ACC112 (cell line): ENCODE measurements at regions not wholly inside any gene's neighbourhood (a gene's known extent, or its start where the extent isn't known, plus 50 kb on each side); places are given as distances from the start of the nearest gene placed in this dataset.

Experiments
- H2AFZ ChIP-seq: fragments of 200-600 bp; sonication (generic); one replicate; pipeline ENCODE4 v1.6.0; 2017; ENCODE audit warnings: antibody characterized with exemption, low read length; ENCODE audit not compliant: unreplicated experiment
- H3K27ac ChIP-seq: fragments of 200-600 bp; sonication (generic); 2 replicates; pipeline ENCODE4 v1.5.1; 2014; ENCODE audit warnings: low read depth, mild to moderate bottlenecking, antibody characterized with exemption, low read length, moderate library complexity
- H3K27me3 ChIP-seq: fragments of 200-600 bp; sonication (generic); 2 replicates; pipeline ENCODE4 v1.6.1; 2014; ENCODE audit warnings: mild to moderate bottlenecking, antibody characterized with exemption, low read length, moderate library complexity, mixed read lengths; ENCODE audit not compliant: insufficient read depth
- H3K36me3 ChIP-seq: fragments of 200-600 bp; sonication (generic); 2 replicates; pipeline ENCODE4 v1.6.1; 2016; ENCODE audit warnings: mild to moderate bottlenecking, antibody characterized with exemption, low read length, moderate library complexity, mixed read lengths; ENCODE audit not compliant: insufficient read depth
- H3K4me1 ChIP-seq: fragments of 200-600 bp; sonication (generic); one replicate; pipeline ENCODE4 v1.6.1; 2016; ENCODE audit warnings: low read length, mixed read lengths; ENCODE audit not compliant: insufficient read depth, unreplicated experiment, control insufficient read depth
- H3K4me3 ChIP-seq: fragments of 200-600 bp; sonication (generic); 2 replicates; pipeline ENCODE4 v1.5.1; 2014; ENCODE audit warnings: mild to moderate bottlenecking, low read depth, low read length
- H3K79me2 ChIP-seq: fragments of 200-600 bp; sonication (generic); one replicate; pipeline ENCODE4 v1.6.0; 2016; ENCODE audit warnings: low read length; ENCODE audit not compliant: control insufficient read depth, unreplicated experiment, insufficient read depth

DNA sequence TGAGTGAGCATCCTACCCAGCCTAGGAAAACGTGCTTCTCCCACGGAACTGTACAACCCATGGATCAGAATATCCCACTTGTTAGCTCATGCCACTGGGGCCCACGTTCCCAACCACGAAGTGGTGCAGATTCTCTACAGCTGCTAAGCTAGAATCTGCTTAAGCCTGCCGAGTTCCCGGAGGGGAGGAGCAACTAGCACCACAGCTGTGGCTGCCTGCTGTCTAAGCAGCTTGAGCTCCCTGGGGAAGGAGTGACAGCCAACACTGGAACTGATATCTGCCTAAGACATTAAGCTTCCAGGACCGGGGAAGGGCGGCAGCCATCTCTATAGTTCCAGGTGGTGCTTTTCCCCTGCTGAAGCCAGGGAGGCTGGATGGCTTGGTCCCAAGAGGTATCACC is 334.7 kb upstream of the CHRM2 start:
- no peak overlapping the region for H2AFZ ChIP-seq
- no peak overlapping the region for H3K27ac ChIP-seq
- H3K4me3 ChIP-seq = no peak overlapping the region
- no peaks in the 10 kb centered on the region for H3K4me1 ChIP-seq
- no peaks in the 10 kb centered on the region for H3K27me3 ChIP-seq
- no peaks in the 10 kb centered on the region for H3K36me3 ChIP-seq
- no peaks in the 10 kb centered on the region for H3K79me2 ChIP-seq

DNA sequence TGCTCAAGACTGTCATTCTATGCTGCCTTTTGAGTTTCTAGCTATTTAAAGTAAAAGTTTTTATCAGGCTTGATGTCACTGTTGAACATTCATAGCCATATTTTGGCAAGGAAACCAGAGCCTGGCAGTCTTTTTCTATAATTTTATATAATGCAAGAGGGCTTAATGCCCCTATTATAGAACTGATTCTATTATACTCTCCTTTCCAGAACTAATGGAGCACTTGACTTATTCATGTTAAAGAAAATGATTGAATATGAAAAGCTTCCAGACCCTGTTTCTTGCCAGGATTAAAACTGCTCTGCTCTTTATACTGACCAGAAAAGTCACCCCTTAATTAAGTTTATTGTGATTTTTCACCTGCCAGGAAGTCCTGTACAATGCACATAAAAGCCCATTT is 337.6 kb upstream of the CHRM2 start:
- Histone ChIP-seq H3K27ac (no peak overlapping the region), H3K4me3 (no peak overlapping the region)

DNA sequence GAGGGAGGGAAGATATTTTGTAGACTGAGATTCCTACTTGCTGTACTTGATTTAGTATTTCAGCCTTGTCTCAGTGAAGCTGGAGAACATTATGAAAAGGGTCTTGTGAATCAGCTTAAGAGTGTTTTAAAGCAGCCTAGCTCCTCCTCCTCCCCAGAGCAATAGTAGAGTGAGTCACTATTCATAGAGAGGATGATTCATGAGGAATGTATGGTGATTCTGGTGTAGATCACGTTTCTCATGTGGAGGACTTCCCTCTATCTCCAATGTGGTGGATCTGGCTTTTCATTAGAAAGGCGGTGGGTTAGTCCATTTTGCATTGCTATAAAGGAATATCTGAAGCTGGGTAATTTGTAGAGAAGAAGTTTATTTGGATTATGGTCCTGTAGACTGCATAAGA is 340.1 kb upstream of the CHRM2 start:
- Histone ChIP-seq H3K27ac (no peak overlapping the region), H2AFZ (no peak overlapping the region), H3K36me3 (no peaks in the 10 kb centered on the region), H3K27me3 (no peaks in the 10 kb centered on the region), H3K79me2 (no peaks in the 10 kb centered on the region), H3K4me1 (no peaks in the 10 kb centered on the region), H3K4me3 (no peak overlapping the region)

More for the DNA sequence above, 337.6 kb upstream of the CHRM2 start:
- Histone ChIP-seq H3K4me1 (no peaks in the 10 kb centered on the region), H3K36me3 (no peaks in the 10 kb centered on the region), H2AFZ (no peak overlapping the region), H3K27me3 (no peaks in the 10 kb centered on the region), H3K79me2 (no peaks in the 10 kb centered on the region)

DNA sequence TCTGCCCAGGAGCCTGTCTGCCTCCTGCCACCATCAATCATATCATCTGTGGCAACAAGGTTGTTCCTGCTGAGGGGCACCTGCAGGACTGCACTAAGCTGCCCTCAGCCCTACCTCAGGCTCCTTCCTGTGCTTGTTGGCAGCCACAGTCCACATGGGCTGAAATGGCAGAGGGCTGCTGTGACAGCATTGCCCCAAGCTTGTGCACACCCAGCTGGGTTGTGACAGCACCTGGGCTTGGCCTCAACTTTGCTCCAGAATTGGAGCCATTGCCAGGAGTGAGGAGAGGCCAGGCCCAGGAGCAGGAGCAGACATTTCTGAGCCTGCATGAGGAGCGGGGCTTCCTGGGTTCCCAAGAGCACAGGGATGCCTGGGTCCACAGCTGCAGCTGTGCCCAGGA is 340.9 kb upstream of the CHRM2 start:
- Histone ChIP-seq H3K4me3 (no peak overlapping the region), H3K36me3 (no peaks in the 10 kb centered on the region), H3K27me3 (no peaks in the 10 kb centered on the region), H3K79me2 (no peaks in the 10 kb centered on the region), H3K4me1 (no peaks in the 10 kb centered on the region), H3K27ac (no peak overlapping the region), H2AFZ (no peak overlapping the region)

DNA sequence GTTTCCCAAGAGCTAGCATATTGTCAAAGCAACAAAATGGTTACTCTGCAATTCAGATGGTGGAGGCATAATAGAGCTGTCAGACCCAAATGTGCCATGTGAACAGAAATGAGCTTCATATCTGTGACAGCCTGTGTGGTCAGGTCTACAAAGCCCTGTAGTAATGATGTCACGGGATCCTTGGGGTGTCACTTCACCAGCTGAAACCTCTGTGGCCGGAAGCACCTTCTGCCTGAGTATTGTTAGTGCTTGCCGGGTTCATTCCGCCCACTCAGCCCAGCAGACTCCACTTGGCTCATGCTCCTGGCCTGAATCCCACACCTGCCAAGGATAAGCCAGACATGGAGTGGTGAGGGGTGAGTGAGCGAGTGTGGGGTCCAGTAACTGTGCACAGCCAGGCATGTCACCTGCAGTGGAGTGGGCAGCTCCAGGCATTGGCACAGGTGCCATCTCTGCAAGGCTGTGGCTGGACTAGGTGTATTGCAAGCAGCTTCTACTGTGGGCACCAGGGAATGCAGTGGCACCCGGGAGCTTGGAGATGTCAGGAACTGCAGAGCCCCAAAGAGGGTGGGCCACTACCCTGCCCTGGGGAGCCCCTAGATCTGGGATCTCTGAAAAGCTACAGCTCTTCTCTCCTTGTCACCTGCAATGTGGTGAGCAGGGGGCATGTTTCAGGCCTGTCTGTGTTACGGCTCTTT is 341.9 kb upstream of the CHRM2 start:
- no peaks in the 10 kb centered on the region for H3K79me2 ChIP-seq
- H3K4me3 ChIP-seq = no peak overlapping the region
- no peaks in the 10 kb centered on the region for H3K36me3 ChIP-seq
- no peak overlapping the region for H3K27ac ChIP-seq
- no peaks in the 10 kb centered on the region for H3K4me1 ChIP-seq
- no peaks in the 10 kb centered on the region for H3K27me3 ChIP-seq
- H2AFZ ChIP-seq = no peak overlapping the region

DNA sequence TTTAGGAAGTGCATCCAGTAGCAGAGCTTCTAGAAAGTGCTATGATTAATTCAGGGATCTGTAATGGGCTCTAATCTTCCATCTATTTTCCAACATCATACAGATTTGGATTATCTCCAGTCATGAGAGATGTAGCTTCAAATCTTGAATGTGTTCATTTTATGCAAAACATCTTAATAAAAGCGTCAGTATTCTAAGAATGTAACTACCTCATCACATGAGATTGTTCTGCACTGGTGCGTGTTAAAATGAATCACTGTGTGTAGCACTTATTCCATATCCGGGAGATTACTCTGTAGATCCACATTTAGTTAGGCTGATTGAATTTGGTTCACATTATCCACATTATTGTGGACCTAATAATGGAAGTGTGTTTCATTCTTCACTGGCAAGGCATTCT is 344.9 kb upstream of the CHRM2 start:
- Histone ChIP-seq H3K4me3 (no peak overlapping the region), H2AFZ (no peak overlapping the region), H3K27me3 (no peaks in the 10 kb centered on the region), H3K4me1 (no peaks in the 10 kb centered on the region), H3K36me3 (no peaks in the 10 kb centered on the region), H3K79me2 (no peaks in the 10 kb centered on the region), H3K27ac (no peak overlapping the region)

DNA sequence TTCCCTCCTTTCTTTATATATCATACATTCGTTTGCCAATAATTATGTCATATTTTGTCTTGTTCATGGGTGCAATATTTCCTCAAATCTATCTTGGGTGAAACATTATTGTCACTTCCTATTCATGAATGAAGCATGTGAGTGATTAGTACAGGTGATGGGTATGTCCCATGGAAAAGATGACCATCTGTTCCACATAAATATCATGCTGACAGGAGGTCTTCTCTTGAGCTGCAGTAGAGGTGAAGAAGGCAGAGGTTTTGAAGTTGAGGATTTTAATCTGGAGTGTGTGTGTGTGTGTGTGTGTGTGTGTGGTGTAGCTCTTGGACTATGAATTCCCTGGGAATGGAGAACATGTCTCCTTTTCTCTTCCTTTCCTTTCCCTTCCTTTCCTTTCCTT is 350.5 kb upstream of the CHRM2 start:
- no peaks in the 10 kb centered on the region for H3K79me2 ChIP-seq
- H3K27ac ChIP-seq = no peak overlapping the region
- H3K36me3 ChIP-seq = no peaks in the 10 kb centered on the region

DNA sequence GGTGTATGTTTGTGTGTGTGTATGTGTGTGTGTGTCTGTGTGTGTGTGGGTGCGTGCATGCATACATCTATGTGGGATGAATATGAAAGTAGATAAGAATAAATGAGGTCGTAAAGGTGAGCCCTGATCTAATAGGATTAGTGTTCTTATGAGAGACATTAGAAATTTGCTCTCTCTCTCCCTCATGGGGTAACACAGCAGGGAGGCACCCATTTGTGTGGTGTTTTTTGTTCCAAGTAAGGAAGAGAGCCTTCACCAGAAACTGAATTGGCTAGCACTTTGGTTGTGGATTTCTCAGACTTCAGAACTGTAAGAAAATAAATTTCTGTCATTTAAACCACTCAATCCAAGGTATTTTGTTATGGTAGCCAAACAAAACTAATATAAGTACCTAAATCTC is 353.7 kb upstream of the CHRM2 start:
- Histone ChIP-seq H3K36me3 (no peaks in the 10 kb centered on the region), H3K27me3 (no peaks in the 10 kb centered on the region), H3K4me3 (no peak overlapping the region), H3K79me2 (no peaks in the 10 kb centered on the region), H3K4me1 (no peaks in the 10 kb centered on the region), H2AFZ (no peak overlapping the region), H3K27ac (no peak overlapping the region)

More for the DNA sequence above, 350.5 kb upstream of the CHRM2 start:
- H2AFZ ChIP-seq = no peak overlapping the region
- no peaks in the 10 kb centered on the region for H3K4me1 ChIP-seq
- no peaks in the 10 kb centered on the region for H3K27me3 ChIP-seq
- H3K4me3 ChIP-seq = no peak overlapping the region

DNA sequence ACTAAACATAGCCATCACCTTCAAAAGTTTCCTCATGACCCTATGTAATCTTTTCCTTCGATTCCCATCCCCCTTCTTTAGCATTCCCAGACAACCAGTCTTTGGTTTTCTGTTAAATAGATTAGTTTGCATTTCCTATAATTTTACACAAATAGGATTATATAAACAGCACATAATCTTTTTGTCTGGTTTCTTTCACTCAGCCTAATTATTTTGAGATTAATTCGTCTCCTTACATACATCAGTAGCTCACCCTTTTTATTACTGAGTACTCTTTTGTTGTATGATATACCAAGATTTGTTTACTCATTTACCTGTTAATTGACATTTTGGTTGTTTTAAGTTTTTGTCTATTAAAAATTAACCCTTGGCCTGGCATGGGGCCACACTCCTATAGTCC is 354.7 kb upstream of the CHRM2 start:
- Histone ChIP-seq H2AFZ (no peak overlapping the region), H3K36me3 (no peaks in the 10 kb centered on the region), H3K4me1 (no peaks in the 10 kb centered on the region), H3K27me3 (no peaks in the 10 kb centered on the region), H3K27ac (no peak overlapping the region), H3K79me2 (no peaks in the 10 kb centered on the region), H3K4me3 (no peak overlapping the region)

DNA sequence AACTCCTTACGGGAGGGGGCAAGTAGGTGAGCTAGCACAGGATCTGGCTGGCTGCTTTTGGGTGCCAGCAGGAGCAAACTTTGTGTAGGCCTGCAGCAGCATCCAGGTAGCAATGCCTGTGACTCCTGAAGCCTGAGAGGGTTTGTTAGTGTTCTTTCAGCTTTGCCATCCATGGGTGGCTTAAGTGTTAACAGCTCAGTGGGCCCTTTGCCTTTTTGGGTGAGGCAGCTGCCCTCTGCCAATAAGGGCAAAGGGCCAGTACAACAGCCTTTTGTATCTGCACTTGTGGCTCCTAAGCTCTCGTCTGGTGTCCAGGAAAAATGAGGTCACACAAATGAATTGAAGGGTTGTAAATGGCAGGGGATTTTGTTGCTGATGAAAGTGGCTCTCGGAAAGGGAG is 359.0 kb upstream of the CHRM2 start:
- Histone ChIP-seq H3K36me3 (no peaks in the 10 kb centered on the region), H3K4me1 (no peaks in the 10 kb centered on the region), H3K4me3 (no peak overlapping the region), H3K27me3 (no peaks in the 10 kb centered on the region), H2AFZ (no peak overlapping the region), H3K27ac (no peak overlapping the region), H3K79me2 (no peaks in the 10 kb centered on the region)

DNA sequence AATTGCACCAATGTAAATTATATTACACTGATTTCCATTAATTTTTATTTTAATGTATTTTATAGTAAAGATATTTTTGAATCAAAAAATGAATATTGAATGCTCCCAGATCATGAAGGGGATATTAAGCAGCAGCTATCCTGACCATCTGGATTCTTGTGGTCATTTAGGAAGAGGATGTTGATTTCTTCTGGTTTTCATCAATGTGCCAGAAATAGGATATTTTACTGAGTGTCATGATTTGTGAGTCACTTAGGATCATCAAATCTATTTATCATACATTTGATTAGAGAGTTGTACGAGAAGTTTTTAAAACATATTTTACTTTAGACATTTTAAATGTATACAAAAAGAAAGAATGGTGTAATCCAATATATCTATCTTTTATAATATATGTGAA is 366.3 kb upstream of the CHRM2 start:
- Histone ChIP-seq H3K36me3 (no peaks in the 10 kb centered on the region), H3K27me3 (no peaks in the 10 kb centered on the region), H3K4me3 (no peak overlapping the region), H3K79me2 (no peaks in the 10 kb centered on the region), H3K27ac (no peak overlapping the region), H2AFZ (no peak overlapping the region), H3K4me1 (no peaks in the 10 kb centered on the region)
